ENCODE measurements at regions not wholly inside any gene's neighbourhood (a gene's known extent, or its start where the extent isn't known, plus 50 kb on each side); places are given as distances from the start of the nearest gene placed in this dataset.

- DNase-seq (no peak), ATAC-seq (no peak)
- intact Hi-C loops (cut with micrococcal nuclease), result no loop called here
- H3K27ac ChIP-seq (ENCODE audit: low read length), result no peak overlapping the region
- no peaks in the 10 kb centered on the region for H3K27me3 ChIP-seq (ENCODE audit: control insufficient read depth, insufficient read depth, low read length)
- H3K9me3 Mint-ChIP-seq, result no peaks in the 10 kb centered on the region
- H3K36me3 ChIP-seq (ENCODE audit: control insufficient read depth, insufficient read depth, low read length), result no peaks in the 10 kb centered on the region
- no peaks in the 10 kb centered on the region for H3K4me1 ChIP-seq (ENCODE audit: control insufficient read depth, insufficient read depth, low read length)
- no peaks in the 10 kb centered on the region for H3K36me3 Mint-ChIP-seq
- no peak for TF ChIP-seq CTCF (IDR thresholded peaks at IDR 0.05)
- no peaks in the 10 kb centered on the region for H3K9me3 ChIP-seq (ENCODE audit: control insufficient read depth, insufficient read depth, low read length)
- H3K27me3 Mint-ChIP-seq (ENCODE audit: low read depth in 2 of 2), result peaks cover 4 to 8% of the 10 kb centered on the region in 2 donors
- 64% methylated on average over 6 of the region's 6 CpGs for WGBS (ENCODE audit: insufficient coverage)
- H3K4me1 Mint-ChIP-seq, result no peaks in the 10 kb centered on the region
- H3K4me3 ChIP-seq (ENCODE audit: low read length), result no peak overlapping the region
- no peak overlapping the region for H3K4me3 Mint-ChIP-seq
- no peak overlapping the region for H3K27ac Mint-ChIP-seq
These were observed 164.8 kb upstream of the ZNF536 start for GRCh38 chr19:30207357-30207756.

DNA sequence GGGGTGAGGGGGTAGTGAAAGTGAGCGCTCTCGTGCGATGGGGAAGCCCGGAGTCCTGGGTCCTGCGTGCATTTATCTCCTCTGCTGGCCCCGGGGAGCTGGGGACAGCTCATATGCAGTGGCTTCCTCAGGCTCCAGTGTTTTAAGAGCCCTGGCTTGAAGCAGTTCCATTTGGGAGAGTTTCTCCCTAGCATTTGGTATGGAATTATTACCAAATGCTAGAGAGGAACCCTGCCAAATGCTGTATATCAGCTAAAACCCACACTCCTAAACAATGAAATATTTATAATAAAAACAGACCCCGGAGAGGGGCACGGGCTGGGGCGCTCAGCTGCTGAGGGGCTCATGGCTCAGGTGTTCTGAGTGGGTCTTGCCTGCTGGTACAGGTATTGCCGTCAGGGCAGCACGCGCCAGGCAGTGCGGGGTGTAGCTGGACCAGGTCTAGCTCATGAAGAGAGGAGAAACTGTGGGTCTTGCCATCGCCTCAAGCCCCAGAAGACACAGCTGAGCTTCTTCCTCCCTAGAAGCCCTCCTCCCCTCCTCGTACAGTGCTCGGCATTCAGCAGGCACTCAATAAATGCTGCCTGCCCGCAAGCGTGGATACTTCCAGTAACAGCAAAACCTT is 163.6 kb upstream of the ZNF536 start:
- 92% methylated on average over 18 of the region's 18 CpGs for WGBS (ENCODE audit: insufficient coverage)
- intact Hi-C loops (cut with micrococcal nuclease), result no loop called here
- H3K4me3 ChIP-seq (ENCODE audit: low read length), result no peak overlapping the region
- no peaks in the 10 kb centered on the region for H3K9me3 Mint-ChIP-seq
- no peak overlapping the region for H3K27ac Mint-ChIP-seq
- no peak overlapping the region for H3K27ac ChIP-seq (ENCODE audit: low read length)
- H3K27me3 ChIP-seq (ENCODE audit: control insufficient read depth, insufficient read depth, low read length), result no peaks in the 10 kb centered on the region
- DNase-seq (no peak), ATAC-seq (no peak)
- no peak for TF ChIP-seq CTCF (IDR thresholded peaks at IDR 0.05)
- no peak overlapping the region for H3K4me3 Mint-ChIP-seq
- H3K27me3 Mint-ChIP-seq (ENCODE audit: low read depth in 2 of 2), result peaks cover 4 to 8% of the 10 kb centered on the region in 2 donors
- H3K36me3 ChIP-seq (ENCODE audit: control insufficient read depth, insufficient read depth, low read length), result no peaks in the 10 kb centered on the region
- no peaks in the 10 kb centered on the region for H3K9me3 ChIP-seq (ENCODE audit: control insufficient read depth, insufficient read depth, low read length)
- no peaks in the 10 kb centered on the region for H3K4me1 Mint-ChIP-seq
- no peaks in the 10 kb centered on the region for H3K4me1 ChIP-seq (ENCODE audit: control insufficient read depth, insufficient read depth, low read length)
- H3K36me3 Mint-ChIP-seq, result no peaks in the 10 kb centered on the region

GRCh38 chr19:30209617-30210600 is 162.3 kb upstream of the ZNF536 start:
- 75% methylated on average over 18 of the region's 19 CpGs for WGBS (ENCODE audit: insufficient coverage)
- ATAC-seq (no peak), DNase-seq (no peak)
- Histone ChIP-seq H3K27me3 (ENCODE audit: control insufficient read depth, insufficient read depth, low read length) (no peaks in the 10 kb centered on the region), H3K4me1 (ENCODE audit: control insufficient read depth, insufficient read depth, low read length) (no peaks in the 10 kb centered on the region), H3K27ac (ENCODE audit: low read length) (no peak overlapping the region), H3K9me3 (ENCODE audit: control insufficient read depth, insufficient read depth, low read length) (no peaks in the 10 kb centered on the region), H3K36me3 (ENCODE audit: control insufficient read depth, insufficient read depth, low read length) (no peaks in the 10 kb centered on the region), H3K4me3 (ENCODE audit: low read length) (no peak overlapping the region)
- Mint-ChIP-seq H3K36me3 (no peaks in the 10 kb centered on the region), H3K27ac (no peak overlapping the region), H3K4me3 (no peak overlapping the region), H3K9me3 (no peaks in the 10 kb centered on the region), H3K4me1 (peaks cover 4 to 5% of the 10 kb centered on the region in 2 donors), H3K27me3 (ENCODE audit: low read depth in 2 of 2) (peaks cover 4 to 8% of the 10 kb centered on the region in 2 donors)
- intact Hi-C loops (cut with micrococcal nuclease), result no loop called here
- no peak for TF ChIP-seq CTCF (IDR thresholded peaks at IDR 0.05)
